HFFc6 (cell line): ENCODE measurements at regions not wholly inside any gene's neighbourhood (a gene's known extent, or its start where the extent isn't known, plus 50 kb on each side); places are given as distances from the start of the nearest gene placed in this dataset.

ENCODE experiments used
- DNase-seq: peaks from one replicate; pipeline ENCODE4 v3.0.0-alpha.2; 2018
- H3K27ac Mint-ChIP-seq: 2 replicates; pipeline ENCODE4 v1.8.0; 2020; ENCODE audit warnings: mild to moderate bottlenecking, mixed read lengths
- H3K27me3 Mint-ChIP-seq: 2 replicates; pipeline ENCODE4 v1.8.0; 2021; ENCODE audit warnings: mild to moderate bottlenecking, moderate library complexity, mixed read lengths; ENCODE audit not compliant: insufficient read depth
- H3K36me3 Mint-ChIP-seq: 2 replicates; pipeline ENCODE4 v1.8.0; 2021; ENCODE audit warnings: low read depth, mixed read lengths
- H3K4me1 Mint-ChIP-seq: 2 replicates; pipeline ENCODE4 v1.8.0; 2020; ENCODE audit warnings: low read depth, mixed read lengths
- H3K4me3 Mint-ChIP-seq: 2 replicates; pipeline ENCODE4 v1.8.0; 2020; ENCODE audit warnings: mild to moderate bottlenecking, moderate library complexity, mixed read lengths
- H3K9me3 Mint-ChIP-seq: 2 replicates; pipeline ENCODE4 v1.8.0; 2020; ENCODE audit warnings: mild to moderate bottlenecking, mixed read lengths
- TF ChIP-seq, protein P1 (sequence below): fragments of 200-600 bp; sonication (generic); IDR thresholded peaks from 2 replicates; pipeline ENCODE4 v1.5.0; 2021; ENCODE audit warnings: antibody characterized with exemption, mild to moderate bottlenecking

DNA sequence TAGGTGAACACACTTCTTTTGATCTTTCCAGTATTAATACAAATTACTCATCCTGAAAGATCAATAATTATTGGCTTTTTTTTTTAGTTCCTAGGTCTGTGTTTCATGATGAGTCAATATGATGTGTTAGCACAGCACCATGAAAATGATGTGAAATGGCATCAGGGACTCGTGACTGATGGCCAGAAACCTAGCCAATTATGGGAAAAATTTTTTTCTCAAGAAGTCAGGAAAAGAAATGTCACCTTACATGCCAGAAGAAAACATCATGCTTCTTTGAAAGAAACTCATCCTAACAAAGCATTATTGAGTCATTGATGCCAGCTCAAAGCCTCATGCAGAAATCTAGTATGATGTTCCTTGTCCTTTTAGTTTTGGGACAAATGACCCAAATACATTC, 468.3 kb upstream of the CBLB start:
- Mint-ChIP-seq H3K27me3 (peaks cover 2% of the 10 kb centered on the region; the same call in 1 of the 2 replicates), H3K36me3 (no peaks in the 10 kb centered on the region), H3K4me3 (no peak overlapping the region), H3K27ac (no peak overlapping the region), H3K4me1 (peaks cover 54% of the 10 kb centered on the region), H3K9me3 (no peaks in the 10 kb centered on the region)
- TF ChIP-seq, protein P1, sequence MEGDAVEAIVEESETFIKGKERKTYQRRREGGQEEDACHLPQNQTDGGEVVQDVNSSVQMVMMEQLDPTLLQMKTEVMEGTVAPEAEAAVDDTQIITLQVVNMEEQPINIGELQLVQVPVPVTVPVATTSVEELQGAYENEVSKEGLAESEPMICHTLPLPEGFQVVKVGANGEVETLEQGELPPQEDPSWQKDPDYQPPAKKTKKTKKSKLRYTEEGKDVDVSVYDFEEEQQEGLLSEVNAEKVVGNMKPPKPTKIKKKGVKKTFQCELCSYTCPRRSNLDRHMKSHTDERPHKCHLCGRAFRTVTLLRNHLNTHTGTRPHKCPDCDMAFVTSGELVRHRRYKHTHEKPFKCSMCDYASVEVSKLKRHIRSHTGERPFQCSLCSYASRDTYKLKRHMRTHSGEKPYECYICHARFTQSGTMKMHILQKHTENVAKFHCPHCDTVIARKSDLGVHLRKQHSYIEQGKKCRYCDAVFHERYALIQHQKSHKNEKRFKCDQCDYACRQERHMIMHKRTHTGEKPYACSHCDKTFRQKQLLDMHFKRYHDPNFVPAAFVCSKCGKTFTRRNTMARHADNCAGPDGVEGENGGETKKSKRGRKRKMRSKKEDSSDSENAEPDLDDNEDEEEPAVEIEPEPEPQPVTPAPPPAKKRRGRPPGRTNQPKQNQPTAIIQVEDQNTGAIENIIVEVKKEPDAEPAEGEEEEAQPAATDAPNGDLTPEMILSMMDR, result no peak
- peak; percentile 34 for DNase-seq

DNA sequence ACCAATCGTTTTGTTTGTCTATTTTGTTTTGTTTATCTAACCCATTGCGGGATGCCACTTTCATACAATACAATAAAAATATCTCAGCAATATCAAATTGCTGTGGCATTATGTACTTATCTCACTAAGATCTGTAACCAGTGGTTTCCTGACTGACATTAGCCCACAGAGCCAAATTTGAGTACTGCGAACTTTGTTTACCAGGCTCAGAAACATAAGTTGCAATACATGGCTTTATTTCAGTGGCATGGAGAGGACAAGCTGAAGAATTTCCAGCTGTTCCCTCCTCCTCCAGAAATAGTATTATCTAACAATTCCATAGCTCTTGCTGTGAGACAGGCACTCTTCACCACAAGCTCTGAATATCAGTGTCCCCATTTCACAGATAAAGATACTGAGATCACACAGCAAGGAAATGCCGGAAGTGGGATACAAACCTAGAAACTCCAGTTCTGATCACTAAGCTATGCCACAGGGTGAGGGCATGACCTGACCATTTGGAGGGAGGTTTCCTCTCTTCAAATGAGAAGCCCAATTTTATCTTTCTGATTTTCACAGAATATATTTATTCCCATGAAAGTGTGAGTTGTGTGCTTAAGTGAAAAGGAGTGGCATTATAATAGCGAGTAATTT, 469.9 kb upstream of the CBLB start:
- Mint-ChIP-seq H3K4me3 (no peak overlapping the region), H3K4me1 (peaks cover 52% of the 10 kb centered on the region), H3K36me3 (no peaks in the 10 kb centered on the region), H3K9me3 (no peaks in the 10 kb centered on the region), H3K27ac (no peak overlapping the region), H3K27me3 (no peaks in the 10 kb centered on the region)
- no peak for DNase-seq
- TF ChIP-seq, protein P1, result no peak

DNA sequence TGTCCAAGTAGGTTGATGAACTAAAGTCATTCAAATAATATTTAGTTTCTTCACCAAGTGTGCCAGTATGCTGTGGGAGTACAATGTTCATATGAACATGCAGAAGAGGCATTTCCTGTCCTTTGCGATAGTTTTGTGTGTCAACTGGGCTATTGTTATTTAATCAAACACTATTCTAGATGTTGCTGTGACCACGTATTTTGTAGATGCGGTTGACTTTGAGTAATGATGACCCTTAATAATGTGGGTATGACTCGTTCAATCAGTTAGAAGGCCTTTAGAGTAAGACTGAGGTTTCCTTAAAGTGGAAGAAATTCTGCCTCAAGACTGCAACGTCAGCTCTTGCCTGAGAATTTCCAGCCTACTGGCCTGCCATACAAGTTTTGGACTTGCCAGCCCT, 470.7 kb upstream of the CBLB start:
- Mint-ChIP-seq H3K9me3 (no peaks in the 10 kb centered on the region), H3K4me3 (no peak overlapping the region), H3K4me1 (peaks cover 44% of the 10 kb centered on the region), H3K27ac (no peak overlapping the region), H3K36me3 (no peaks in the 10 kb centered on the region), H3K27me3 (no peaks in the 10 kb centered on the region)
- TF ChIP-seq, protein P1, result no peak
- DNase-seq, result no peak

DNA sequence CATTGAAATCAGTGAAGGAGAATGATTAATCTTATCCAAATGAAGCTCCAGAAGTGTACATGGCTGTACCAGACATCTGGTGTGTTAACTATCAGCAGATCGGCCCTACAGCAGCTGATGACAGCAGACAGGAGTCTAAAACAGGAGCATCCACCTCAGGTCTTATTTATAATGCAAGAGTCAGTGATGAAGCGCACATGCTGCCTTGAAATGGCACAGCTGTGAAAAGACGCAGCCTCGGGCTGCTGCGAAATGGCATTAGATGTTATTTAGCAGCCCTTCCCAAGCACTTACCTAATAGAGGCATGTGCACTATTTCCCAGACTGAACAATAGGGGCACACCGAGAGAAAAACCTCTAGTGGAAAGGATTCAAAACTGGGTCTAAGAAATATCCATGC, 472.3 kb upstream of the CBLB start:
- DNase-seq, result no peak
- H3K36me3 Mint-ChIP-seq, result no peaks in the 10 kb centered on the region
- no peaks in the 10 kb centered on the region for H3K27me3 Mint-ChIP-seq
- TF ChIP-seq, protein P1, result peak; percentile 18; the same call in 1 of the 2 replicates
- peak overlapping the region; percentile 53 for H3K4me3 Mint-ChIP-seq
- H3K4me1 Mint-ChIP-seq, result peaks cover 50% of the 10 kb centered on the region
- no peak overlapping the region for H3K27ac Mint-ChIP-seq
- H3K9me3 Mint-ChIP-seq, result no peaks in the 10 kb centered on the region

DNA sequence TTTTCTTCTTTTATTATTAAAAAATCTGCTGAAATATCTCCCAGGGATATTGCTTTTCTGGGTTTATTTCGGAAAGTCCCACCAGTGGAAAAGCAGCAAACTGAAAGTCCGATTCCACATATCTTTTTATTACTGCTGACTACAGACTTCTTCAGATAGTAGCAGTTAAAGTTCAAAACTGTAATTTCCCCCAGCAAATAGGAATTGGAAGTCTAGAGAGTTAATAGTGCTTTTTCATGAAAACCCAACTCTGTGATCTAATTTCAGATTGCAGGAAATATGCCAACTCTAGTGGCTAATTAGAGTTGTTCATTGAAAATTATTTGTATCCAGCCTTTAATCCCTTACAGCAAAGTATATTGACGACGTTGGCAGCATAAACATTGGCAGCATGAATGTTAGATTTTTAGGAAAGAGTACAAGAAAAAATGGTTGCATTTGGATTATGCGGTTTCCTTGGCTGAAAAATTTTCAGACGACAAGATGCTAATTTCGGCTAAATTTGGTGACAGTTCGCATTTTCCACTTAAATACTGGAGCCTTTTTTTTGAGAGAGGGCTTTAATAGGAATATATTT, 472.9 kb upstream of the CBLB start:
- H3K36me3 Mint-ChIP-seq, result no peaks in the 10 kb centered on the region
- no peak overlapping the region for H3K27ac Mint-ChIP-seq
- TF ChIP-seq, protein P1, result no peak
- H3K27me3 Mint-ChIP-seq, result no peaks in the 10 kb centered on the region
- peaks cover 49% of the 10 kb centered on the region for H3K4me1 Mint-ChIP-seq
- no peaks in the 10 kb centered on the region for H3K9me3 Mint-ChIP-seq
- peak overlapping the region; percentile 53; the same call in 1 of the 2 replicates for H3K4me3 Mint-ChIP-seq
- no peak for DNase-seq
